ENCODE measurements at regions not wholly inside any gene's neighbourhood (a gene's known extent, or its start where the extent isn't known, plus 50 kb on each side); places are given as distances from the start of the nearest gene placed in this dataset.
"Not testable (repeated sequence)": the region's sequence is repeated elsewhere in the genome, so short reads cannot be mapped to it uniquely, and the experiment has no call there.

DNA sequence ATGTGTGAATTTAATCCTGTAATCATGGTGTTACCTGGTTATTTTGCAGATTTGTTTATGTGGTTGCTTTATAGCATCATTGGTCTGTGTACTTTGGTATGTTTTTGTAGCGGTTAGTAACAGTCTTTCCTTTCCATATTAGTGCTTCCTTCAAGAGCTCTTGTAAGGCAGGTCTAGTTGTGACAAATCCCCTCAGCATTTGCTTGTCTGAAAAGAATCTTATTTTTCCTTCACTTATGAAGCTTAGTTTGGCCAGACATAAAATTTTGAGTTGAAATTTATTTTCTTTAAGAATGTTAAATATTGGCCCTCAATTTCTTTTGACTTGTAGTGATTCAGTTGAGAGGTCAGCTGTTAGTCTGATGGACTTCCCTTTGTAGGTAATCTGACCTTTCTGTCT, 1096.1 kb upstream of the SLIT2 start:
- H3K79me2 ChIP-seq (ENCODE audit: insufficient read depth, low read length), result no peaks in the 10 kb centered on the region
- WGBS (ENCODE audit: insufficient coverage), result no CpG with 5 or more reads among the region's 1 CpG
- Mint-ChIP-seq H3K9me3 (peaks cover 0 to 18% (median 11%) of the 10 kb centered on the region in 7 donors), H3K4me3 (no peak overlapping the region), H3K27ac (no peak overlapping the region), H3K27me3 (ENCODE audit: low read depth in 3 of 3) (no peaks in the 10 kb centered on the region), H3K36me3 (no peaks in the 10 kb centered on the region), H3K4me1 (no peaks in the 10 kb centered on the region)
- TF ChIP-seq CTCF (IDR thresholded peaks at IDR 0.05), result no peak
- intact Hi-C loops (cut with micrococcal nuclease), result no loop called here
- H3K27ac ChIP-seq (ENCODE audit: low read depth in 1 of 2, low read length in 2 of 2), result no peak overlapping the region
- H4K20me1 ChIP-seq (ENCODE audit: insufficient read depth, low read length), result no peaks in the 10 kb centered on the region
- H2AFZ ChIP-seq (ENCODE audit: insufficient read depth, low read depth, low read length, poor library complexity, severe bottlenecking), result no peak overlapping the region
- no peaks in the 10 kb centered on the region for H3K4me1 ChIP-seq (ENCODE audit: control insufficient read depth in 1 of 2, insufficient read depth in 2 of 2, low read length in 2 of 2)
- H3K9me3 ChIP-seq (replicated peaks in 1 of 2; ENCODE audit: control insufficient read depth in 1 of 2, insufficient read depth in 1 of 2, low read length in 2 of 2), result peaks cover 11 to 14% of the 10 kb centered on the region in 2 donors
- H3K4me2 ChIP-seq (replicated peaks; ENCODE audit: extremely low read depth, low read length, poor library complexity, severe bottlenecking), result no peak overlapping the region
- no peak overlapping the region for H3K4me3 ChIP-seq (replicated peaks in 1 of 3; ENCODE audit: low read depth in 2 of 3, low read length in 3 of 3)
- no peak for DNase-seq
- H3K36me3 ChIP-seq (replicated peaks in 1 of 2; ENCODE audit: control insufficient read depth in 1 of 2, insufficient read depth in 2 of 2, low read length in 2 of 2), result no peaks in the 10 kb centered on the region
- no peak overlapping the region for H3K9ac ChIP-seq (ENCODE audit: insufficient read depth, low read length, poor library complexity, severe bottlenecking)
- H3K27me3 ChIP-seq (ENCODE audit: control insufficient read depth in 2 of 2, insufficient read depth in 2 of 2, low read length in 2 of 2), result no peaks in the 10 kb centered on the region

GRCh38 chr4:19154267-19154666, 1097.4 kb upstream of the SLIT2 start:
- H4K20me1 ChIP-seq (ENCODE audit: insufficient read depth, low read length); H3K4me1 Mint-ChIP-seq; DNase-seq; H3K4me3 Mint-ChIP-seq; H3K9ac ChIP-seq (ENCODE audit: insufficient read depth, low read length, poor library complexity, severe bottlenecking); H2AFZ ChIP-seq (ENCODE audit: insufficient read depth, low read depth, low read length, poor library complexity, severe bottlenecking); H3K27me3 ChIP-seq (ENCODE audit: control insufficient read depth in 2 of 2, insufficient read depth in 2 of 2, low read length in 2 of 2); H3K27ac Mint-ChIP-seq; H3K36me3 ChIP-seq (replicated peaks in 1 of 2; ENCODE audit: control insufficient read depth in 1 of 2, insufficient read depth in 2 of 2, low read length in 2 of 2); H3K4me2 ChIP-seq (replicated peaks; ENCODE audit: extremely low read depth, low read length, poor library complexity, severe bottlenecking); H3K27ac ChIP-seq (ENCODE audit: low read depth in 1 of 2, low read length in 2 of 2); H3K27me3 Mint-ChIP-seq (ENCODE audit: low read depth in 3 of 3); H3K79me2 ChIP-seq (ENCODE audit: insufficient read depth, low read length); intact Hi-C loops (cut with micrococcal nuclease); H3K36me3 Mint-ChIP-seq; H3K4me3 ChIP-seq (replicated peaks in 1 of 3; ENCODE audit: low read depth in 2 of 3, low read length in 3 of 3); H3K4me1 ChIP-seq (ENCODE audit: control insufficient read depth in 1 of 2, insufficient read depth in 2 of 2, low read length in 2 of 2): not testable (repeated sequence)
- WGBS (ENCODE audit: insufficient coverage), result 60% methylated on average over 1 of the region's 5 CpGs
- H3K9me3 ChIP-seq (replicated peaks in 1 of 2; ENCODE audit: control insufficient read depth in 1 of 2, insufficient read depth in 1 of 2, low read length in 2 of 2), result peaks cover 11 to 14% of the 10 kb centered on the region in 2 donors
- peaks cover 0 to 18% (median 11%) of the 10 kb centered on the region in 7 donors for H3K9me3 Mint-ChIP-seq
